DND-41 (cell line): ENCODE measurements at regions not wholly inside any gene's neighbourhood (a gene's known extent, or its start where the extent isn't known, plus 50 kb on each side); places are given as distances from the start of the nearest gene placed in this dataset.

Experiments used
- EZH2 ChIP-seq: IDR thresholded peaks from 3 replicates; pipeline ENCODE4 v1.6.1; 2012; ENCODE audit warnings: borderline replicate concordance, low read depth, mild to moderate bottlenecking, moderate library complexity, low read length, inconsistent platforms; ENCODE audit not compliant: severe bottlenecking
- TF ChIP-seq, protein P1 (sequence below): IDR thresholded peaks from 2 replicates; pipeline ENCODE4 v1.5.1; 2012; ENCODE audit warnings: borderline replicate concordance, low read length, moderate library complexity, mild to moderate bottlenecking; ENCODE audit not compliant: poor library complexity, severe bottlenecking; ENCODE audit errors: extremely low read depth

GRCh38 chr12:71353607-71354006 is 86.0 kb upstream of the LGR5 start:
- TF ChIP-seq, protein P1, sequence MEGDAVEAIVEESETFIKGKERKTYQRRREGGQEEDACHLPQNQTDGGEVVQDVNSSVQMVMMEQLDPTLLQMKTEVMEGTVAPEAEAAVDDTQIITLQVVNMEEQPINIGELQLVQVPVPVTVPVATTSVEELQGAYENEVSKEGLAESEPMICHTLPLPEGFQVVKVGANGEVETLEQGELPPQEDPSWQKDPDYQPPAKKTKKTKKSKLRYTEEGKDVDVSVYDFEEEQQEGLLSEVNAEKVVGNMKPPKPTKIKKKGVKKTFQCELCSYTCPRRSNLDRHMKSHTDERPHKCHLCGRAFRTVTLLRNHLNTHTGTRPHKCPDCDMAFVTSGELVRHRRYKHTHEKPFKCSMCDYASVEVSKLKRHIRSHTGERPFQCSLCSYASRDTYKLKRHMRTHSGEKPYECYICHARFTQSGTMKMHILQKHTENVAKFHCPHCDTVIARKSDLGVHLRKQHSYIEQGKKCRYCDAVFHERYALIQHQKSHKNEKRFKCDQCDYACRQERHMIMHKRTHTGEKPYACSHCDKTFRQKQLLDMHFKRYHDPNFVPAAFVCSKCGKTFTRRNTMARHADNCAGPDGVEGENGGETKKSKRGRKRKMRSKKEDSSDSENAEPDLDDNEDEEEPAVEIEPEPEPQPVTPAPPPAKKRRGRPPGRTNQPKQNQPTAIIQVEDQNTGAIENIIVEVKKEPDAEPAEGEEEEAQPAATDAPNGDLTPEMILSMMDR: no peak
- TF ChIP-seq EZH2: no peak
